ENCODE measurements at regions not wholly inside any gene's neighbourhood (a gene's known extent, or its start where the extent isn't known, plus 50 kb on each side); places are given as distances from the start of the nearest gene placed in this dataset.

DNA sequence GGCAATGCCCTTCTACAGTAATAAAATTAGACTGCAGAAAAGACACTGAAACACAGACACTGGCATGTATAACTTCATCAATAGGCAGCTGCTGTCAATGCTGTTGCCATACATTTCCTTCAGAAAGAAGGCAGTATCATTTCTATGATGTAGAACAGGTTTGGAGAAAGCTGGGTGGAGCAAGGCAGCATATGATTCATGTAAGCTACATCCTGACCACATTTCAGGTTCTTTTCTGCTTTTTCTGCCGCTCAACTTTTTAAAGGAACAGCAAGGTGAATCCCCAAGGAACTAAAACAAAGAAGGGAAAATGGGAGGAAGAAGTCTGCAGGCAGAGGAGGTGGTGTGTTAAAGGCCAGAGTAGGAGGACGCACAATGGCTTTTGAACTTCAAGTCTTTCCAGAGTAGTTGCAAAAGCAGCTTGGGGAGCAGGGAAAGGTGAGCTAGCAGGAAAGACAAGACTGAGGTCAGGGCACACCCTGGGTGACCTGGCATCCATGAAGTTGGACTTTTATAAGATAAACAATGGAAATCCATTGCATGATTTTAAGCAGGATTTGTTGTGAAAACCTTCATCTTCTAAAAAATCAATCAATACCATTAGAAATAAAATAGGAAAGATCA, 142.1 kb downstream of the MED10 start:
- DNase-seq (ENCODE audit: low spot score), result no peak

DNA sequence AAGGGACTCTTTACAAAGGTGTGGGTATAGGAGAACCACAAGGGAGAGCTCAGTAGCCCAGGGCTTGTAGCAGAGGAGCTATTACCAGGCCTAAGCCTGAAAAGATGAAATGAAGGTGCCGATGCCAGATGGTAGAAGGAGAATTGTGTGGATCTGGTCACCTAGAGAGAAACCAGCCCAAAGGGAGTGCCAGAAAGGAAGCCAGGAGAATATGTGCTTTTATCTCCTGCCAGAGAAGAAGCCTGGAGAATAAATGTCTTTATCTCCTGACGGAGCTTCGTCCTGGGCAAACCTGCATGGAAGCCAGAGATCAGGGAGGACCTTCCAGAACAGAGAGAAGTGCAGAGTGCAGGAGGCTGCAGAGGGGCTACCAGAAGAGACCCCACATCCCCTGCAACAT, 142.6 kb downstream of the MED10 start:
- no peak for DNase-seq (ENCODE audit: low spot score)

DNA sequence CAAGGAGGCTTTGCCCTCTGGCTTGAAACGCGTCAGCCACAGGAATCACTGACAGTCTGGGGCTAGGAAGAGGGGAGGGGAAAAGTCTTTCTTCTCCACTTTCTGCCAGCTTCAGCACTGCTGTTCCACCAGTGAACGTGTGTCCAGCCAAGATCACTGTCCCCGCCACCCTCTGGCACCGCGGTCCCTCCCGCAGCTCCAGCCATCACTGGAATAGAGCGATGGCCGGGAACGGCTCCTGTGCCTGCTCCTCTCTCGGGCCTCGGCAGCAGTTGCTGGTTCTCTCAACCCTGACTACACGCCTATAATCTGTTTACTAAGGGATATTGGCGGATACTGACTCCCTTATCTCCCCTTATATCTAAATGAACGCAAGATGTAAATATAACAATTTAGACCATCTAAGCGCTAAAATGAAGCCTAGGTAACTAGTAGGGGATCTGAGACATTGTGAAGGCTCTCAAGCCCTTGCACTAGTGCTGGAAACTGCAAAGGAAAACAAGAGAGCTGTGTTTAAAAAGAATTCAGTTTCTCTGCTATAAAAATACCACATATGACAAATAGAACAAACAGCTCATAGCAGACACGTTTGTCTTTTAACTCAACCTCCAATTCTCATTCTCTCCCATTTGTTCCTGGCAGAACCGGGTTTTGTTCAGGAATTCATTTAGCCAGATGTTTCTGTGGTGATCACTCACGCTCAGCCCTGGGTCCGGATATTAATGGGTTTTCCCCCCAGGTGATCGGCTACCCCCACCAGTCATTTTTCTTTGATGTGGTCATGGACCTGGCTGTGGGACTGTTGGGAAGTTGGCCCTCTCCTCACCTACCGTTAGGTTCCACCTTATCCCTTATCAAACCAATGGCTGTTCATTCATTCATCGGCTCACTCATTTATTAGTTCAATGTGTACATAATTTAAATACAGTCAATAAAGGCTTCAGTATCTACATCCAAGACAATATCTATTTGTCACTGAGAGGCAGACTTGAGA, 149.8 kb downstream of the MED10 start:
- DNase-seq (ENCODE audit: low spot score), result no peak

DNA sequence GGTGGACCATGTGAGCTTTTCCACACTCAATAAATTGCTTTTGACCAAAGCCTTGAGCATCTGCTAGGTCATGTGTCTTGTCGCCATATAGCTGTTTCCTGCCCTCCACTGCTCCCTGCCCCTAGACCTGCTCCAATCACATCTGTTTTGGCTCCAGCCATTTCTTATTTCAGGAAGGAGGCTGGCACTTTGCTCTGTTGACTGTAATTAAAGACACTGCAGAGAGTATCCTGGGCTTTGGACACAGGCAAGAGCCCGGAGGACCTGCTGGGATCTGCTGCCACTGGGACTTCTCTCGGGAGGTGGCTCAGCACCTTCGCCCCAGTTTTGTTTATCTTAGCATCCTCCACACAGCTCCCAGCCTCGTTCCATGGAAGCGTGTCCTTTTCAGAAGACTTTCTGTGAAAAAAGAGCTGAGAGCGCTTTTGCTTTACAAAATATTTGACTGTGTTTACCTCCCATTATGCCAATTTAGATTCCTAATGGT, 153.2 kb downstream of the MED10 start:
- DNase-seq (ENCODE audit: low spot score), result no peak

DNA sequence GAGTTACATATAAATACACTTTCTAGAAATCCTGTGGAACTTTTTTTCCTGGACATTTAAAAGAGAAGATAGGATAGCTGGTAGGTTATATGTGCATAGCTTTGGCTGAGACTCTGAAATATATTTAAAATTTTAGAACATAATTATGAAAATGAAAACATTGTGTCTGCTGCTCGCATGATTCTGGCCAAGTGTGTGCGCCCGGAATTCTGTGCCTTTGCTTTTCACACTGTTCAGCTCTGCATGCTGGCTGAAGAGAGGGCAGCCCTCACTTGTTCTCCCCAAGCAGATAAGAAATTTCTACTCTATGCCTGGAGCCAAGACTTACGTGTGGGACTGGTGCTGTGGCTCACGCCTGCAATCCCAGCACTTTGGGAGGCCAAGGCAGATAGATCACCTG, 153.9 kb downstream of the MED10 start:
- no peak for DNase-seq (ENCODE audit: low spot score)

DNA sequence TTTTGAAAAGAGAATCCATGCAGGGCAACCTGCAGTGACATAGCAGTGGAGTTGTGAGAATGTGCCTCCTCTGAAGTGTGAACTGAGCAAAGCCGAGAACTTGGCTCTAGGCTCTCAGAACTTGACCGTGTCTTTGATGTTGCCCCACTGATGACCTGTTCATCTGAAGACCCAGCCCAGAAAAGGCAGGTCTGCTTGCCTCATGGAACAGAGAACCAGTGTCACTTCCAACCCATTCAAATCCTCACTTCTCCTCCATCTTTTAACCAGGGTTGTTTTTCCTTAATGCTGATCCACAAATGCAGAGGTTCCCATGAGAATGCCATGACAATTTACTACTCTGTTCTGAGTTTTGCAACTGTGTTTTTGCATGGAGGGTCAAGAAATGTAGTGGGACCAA, 155.4 kb downstream of the MED10 start:
- no peak for DNase-seq (ENCODE audit: low spot score)

DNA sequence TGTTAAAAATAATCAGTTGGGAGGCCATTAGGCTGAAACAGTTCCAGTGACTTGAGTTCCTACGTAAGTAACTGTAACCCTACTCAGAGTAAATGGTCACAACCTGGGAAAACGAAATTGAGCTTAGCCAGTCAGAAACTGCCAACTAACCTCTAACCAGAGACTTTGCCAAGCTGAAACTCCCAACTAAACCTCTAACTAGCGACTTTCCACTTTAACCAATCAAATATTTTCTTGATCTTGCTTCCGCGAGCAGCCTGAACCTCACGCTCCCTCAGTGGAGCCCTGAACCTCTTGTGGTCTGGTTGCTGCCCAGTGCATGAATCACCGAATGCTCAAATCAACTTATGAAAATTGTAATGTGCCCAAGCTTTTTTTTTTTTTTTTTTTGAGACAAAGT, 156.2 kb downstream of the MED10 start:
- DNase-seq (ENCODE audit: low spot score), result no peak

DNA sequence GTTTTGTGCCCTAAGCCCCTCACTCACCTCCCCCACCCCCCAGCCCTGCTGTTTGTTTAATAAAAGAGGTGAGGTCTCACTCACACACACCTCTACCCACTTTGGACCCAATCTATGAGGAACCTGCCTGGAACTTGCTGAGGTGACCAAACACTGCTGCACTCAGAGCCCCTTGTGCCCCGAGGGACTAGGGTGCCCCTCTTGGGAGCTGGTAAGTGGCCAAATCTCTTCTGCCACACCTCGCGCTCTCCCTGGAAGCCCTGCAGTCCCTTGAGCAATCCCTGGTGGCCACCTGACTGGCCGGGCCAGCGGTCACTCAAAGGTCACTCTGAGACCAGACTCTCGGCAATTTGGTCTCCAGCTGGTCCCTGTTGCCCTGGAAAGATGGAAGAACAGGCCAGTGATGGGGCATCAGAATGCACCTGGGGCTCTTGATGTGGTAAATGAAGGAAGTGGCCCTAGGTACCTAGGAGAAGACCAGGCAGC, 157.2 kb downstream of the MED10 start:
- DNase-seq (ENCODE audit: low spot score), result no peak

DNA sequence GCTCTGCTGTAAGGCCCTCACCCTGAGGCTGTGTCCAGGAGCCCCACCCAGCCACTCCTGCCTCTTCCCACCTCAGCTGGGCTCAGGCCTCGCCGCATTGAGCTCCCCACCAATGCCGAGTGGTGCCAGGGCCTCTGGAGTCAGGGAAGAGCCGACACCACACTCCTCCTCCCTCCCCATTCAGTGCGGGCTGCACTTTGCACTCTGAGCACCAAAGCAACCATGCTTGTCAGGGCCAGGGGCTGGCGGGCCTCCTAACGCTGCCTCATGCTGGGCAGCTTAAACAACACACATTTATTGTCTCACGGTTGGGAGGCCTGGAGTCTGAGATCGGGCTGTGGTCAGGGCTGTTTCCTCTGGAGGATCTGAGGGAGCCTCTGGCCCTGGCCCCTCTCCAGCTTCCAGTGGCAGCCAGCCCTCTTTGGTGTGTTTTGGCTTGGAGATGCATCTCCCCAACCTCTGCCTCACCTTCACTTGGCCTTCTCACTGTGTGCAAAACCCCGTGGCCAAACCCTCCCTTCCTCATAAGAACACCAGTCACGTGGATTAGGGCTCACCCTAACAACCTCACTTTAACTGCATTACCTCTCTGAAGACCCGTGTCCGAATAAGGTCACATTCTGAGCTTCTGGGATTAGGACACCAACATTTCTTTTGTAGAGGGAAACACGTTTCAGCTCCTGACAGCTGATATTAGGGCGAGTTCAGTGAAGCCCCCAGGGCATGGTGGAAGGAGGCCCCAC, 157.8 kb downstream of the MED10 start:
- DNase-seq (ENCODE audit: low spot score), result no peak

DNA sequence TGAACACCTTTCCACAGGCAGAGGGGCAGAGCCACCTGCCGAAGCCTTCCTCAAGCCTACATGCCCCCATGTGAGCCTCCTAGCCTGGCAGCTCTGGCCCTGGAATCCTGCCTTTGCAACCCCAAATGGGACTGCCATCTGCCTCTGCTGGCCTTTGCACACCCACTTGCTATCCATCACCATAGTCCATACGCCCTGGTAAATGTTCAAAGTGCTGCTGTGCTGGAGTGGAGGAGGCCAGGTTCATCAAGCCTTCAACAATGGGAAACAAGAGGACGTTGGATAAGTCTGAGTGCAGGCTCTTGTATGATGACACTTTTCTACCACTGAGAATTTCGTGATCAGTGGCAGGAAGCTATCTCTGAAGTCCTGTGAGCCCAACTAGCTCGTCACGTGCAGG, 159.8 kb downstream of the MED10 start:
- DNase-seq (ENCODE audit: low spot score), result no peak

DNA sequence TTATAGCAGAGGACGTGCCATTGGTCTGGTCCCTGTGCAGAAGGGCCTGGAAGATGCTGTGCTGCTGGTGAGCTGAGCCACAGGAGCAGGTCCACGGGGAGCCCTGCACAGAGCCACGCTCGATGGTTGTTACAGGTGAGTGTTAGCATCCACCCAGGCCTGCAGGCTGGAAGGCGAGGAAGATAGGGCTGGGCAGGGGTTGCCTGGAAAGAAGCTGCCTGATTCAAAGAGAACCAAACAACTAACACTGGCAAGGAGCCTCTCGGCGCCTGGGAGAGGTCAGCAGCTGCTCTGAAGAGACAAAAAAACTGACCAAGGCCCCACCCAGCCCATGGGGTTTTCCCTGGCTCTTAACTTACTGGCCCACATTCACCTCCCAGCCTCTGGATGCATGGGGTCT, 160.2 kb downstream of the MED10 start:
- no peak for DNase-seq (ENCODE audit: low spot score)

DNA sequence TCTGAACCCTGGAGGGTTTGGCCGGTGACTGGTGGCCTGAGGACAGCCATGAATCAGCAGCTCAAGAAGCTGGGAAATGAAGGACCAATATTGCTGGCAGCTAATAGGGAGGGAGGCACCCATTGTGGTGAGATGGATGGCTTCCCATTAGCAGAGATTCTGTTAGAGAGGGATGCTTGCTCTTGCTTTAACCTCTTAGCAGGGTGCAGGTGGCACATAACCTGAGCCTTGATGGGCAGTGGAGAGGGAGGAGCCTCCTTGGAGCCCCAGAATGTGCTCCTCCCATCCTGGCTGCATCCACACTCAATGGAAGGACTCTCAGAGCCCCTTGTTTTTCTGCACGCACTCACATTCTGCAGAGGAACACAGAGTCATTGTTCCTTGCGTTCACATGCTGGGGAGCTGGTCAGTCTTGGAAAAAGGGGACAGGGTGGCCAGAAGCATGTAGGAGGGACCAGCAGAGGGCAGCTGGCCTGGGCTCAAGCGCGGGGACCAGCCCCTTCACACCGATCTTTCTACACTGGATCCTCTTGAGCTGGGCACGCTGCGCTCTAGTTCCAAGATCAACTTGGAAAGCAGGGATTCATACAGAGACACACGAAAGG, 161.8 kb downstream of the MED10 start:
- no peak for DNase-seq (ENCODE audit: low spot score)

DNA sequence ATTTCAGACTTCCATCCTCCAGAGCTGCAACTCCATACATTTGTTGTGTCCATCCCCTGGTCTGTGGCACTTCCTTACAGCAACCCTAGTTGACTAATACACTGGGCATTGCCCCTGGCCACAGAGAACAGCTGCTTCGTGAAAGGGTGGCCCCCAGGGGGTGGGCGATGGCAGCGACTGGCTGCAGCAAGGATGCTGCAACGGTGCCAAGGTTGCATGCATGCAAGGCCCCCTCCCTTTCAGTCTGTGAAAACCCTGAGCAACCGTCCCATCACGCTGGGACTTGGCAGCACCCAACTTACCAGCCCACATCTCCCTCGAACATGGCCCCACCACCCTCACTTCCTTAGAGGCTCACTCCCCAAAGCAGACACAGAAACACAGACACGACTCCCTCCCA, 162.5 kb downstream of the MED10 start:
- no peak for DNase-seq (ENCODE audit: low spot score)

DNA sequence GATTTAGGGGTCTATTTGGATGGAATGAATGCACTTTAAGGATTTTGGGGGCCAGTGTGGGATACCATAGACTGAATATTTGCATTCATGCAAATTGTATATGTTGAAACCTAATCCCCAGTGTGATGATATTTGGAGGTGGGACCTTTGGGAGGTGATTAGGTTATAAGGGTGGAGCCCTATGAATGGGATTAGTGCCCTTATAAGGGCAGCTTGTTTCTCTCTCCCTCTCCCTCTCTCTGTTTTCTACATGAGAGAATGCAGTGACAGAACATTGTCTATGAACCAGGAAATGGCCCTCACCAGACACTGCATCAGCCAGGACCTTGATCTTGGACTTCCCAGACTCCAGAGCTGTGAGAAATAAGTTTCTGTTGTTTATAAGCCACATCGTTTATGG, 166.1 kb downstream of the MED10 start:
- no peak for DNase-seq (ENCODE audit: low spot score)

DNA sequence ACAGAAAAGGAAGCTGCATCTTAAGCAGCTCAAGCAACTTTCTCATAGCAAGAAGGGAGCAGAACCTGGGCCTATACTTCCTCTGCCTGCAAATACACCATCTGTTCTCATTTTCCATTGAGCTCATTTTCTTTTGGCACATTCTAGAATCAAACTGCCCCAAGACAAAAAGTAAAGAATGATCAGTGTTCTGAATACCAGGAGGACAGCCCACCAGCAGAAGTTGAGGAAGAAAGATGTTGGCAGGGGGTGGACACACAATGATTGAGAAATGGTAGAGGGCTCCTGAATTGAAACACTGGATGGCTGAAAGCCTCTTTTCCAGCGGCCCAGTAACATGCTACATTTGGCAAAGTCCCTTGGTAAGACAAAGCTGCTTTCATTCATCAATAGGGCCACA, 171.8 kb downstream of the MED10 start:
- DNase-seq (ENCODE audit: low spot score), result no peak

DNA sequence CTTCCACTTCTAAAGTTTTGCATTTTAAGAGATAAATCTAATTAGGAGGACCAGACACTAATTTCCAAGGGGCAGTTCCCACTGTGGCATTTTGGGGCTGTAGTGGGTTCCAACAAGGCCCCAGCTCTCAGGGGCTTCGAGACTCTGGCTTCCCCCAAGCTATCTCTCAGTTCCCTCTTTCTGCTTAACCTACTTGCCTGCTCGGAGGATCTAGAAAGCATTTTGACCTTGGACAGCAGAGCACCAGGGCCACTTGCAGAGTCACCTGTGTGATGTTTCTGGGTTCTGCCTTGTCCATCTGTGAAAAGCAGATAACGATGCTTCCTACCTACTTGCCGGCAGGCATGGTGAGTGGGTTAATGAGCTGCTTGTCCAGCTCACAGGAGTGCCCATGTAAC, 175.4 kb downstream of the MED10 start:
- DNase-seq (ENCODE audit: low spot score), result no peak

DNA sequence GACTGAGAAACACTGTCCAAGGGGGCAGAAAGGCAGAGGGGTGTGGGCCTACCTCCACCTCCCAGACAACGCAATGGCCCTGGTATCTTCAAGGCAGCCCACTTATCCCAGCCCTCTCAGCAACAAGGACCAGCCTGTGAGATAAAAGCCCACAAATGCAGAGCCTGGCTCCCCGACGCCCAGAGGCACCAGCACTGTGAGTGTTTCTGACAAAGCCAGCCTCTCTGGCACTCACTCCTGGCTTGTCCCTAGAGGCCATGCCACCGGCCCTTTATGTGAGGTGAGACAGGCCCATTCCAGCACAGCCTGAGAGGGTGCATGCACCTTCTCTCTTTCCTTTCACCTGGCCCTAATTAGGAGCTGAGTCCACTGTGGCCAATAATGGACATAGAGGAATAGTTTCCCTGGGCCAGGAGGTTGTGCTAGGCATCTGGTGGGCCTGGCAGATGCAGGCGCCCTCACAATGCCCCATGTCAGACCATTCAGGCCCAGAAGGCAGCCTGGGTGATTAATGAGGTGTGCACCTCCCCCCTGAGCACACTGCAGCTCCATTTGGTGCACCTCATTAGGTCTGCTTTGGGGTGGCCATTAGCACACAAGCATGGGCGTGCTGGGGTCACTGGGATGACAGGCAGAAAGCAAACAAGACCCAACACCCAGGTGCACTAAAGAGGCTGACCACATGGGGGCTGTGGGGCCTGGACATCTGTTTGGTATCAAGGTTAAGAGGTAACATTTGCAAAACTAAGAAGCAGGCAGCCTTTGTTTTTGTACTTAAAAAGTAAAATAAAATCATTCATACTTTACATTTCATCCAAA, 176.0 kb downstream of the MED10 start:
- no peak for DNase-seq (ENCODE audit: low spot score)

DNA sequence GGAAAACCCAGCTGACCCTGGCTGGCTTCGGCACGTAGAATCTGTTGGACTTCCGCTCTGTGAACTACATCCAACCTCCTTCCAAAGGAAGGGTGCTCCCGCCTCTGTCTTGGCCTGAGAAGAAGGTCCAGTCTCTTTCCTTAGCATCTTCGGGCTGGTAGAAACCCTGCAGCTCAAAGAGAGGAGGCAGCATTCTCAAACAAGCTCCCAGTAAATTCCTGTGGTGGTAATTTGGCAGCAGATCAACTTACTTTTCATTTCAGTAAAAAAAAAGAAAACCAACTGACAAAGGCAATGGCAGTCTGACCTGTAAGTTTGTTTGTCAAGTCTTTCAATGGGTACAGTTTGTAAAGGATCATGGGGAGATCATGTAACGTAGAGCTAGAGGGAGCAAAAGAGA, 176.7 kb downstream of the MED10 start:
- no peak for DNase-seq (ENCODE audit: low spot score)

DNA sequence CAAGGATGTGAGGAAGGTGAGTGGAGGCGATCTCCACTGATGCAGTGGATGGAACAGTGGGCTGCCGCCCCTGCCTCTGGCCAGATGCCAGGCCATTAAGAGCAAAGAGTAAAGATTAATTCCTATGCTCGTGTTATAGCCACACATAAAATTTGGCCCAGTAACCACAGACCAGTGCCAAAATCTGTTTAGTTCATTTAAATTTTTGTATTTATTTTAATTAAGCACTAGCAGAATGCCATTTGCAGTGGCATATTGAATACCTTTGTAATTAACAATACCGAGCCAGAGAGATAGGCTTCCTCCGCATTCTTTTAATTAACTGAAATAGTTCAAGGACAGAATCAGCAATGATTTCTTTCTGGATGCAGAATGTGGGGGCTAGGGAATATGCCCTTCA, 179.8 kb downstream of the MED10 start:
- no peak for DNase-seq (ENCODE audit: low spot score)

DNA sequence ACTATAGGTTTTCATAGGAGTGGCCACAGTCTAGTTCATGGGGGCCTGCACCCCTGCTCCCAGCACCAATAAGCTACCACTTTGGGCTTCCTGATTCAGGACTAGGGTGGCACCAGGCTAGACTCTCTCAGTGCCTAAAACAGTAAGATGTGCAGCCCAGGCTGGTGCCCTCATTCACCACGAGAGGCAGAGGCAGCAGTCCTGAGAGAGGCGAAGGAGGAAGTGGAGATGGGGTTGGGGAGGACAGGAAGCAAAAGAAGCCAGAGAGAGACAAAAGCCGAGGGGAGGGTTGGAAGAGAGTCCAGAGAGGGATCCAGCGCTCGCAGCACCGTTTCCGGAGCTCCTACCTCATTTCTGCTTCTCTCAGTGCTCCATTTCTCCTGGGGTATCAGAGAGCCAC, 180.9 kb downstream of the MED10 start:
- no peak for DNase-seq (ENCODE audit: low spot score)

DNA sequence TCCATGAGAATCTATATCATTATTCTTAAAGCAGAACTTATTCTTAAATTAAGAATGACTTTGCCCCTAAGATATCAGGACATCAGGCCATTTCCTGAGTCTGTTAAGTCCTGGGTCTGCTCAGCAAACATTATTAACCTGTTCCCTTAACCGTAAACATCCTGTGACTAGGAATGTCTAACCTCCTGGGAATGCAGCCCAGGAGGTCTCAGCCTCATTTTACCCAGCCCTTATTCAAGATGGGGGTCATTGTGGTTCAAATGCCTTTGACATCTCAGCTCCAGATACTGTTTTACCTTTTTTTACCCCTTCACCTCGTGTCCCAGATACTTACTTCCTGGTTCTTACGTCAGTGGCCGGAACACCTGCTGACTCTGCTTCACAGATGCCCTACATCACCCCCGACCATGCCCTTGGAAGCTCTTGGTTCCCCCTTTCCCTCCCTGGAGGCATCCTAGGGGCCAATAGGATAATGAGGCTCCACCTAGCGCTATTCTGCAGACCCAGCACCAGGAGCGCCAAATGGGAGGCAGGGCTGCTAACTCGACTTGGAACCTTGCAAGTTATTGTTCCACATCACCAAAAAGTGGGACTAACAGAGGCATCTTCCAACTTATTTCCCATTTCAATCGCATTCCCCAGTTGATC, 182.5 kb downstream of the MED10 start:
- no peak for DNase-seq (ENCODE audit: low spot score)
